Embryonic facial prominence (tissue), 1 donor: ENCODE measurements at regions not wholly inside any gene's neighbourhood (a gene's known extent, or its start where the extent isn't known, plus 50 kb on each side); places are given as distances from the start of the nearest gene placed in this dataset.

Source experiments
- DNase-seq: peaks from one replicate; pipeline ENCODE4 v3.0.0-alpha.2; 2016; ENCODE audit errors: extremely low spot score

- no peak for DNase-seq
Measured at GRCh38 chr17:63132459-63132911, 166.4 kb downstream of the TANC2 start.

- DNase-seq: no peak
Measured at GRCh38 chr17:63133491-63133890, 167.5 kb downstream of the TANC2 start.

GRCh38 chr17:63134867-63135266 lies 168.8 kb downstream of the TANC2 start:
- no peak for DNase-seq

- DNase-seq: no peak
Measured at GRCh38 chr17:63136369-63137012, 170.5 kb downstream of the TANC2 start.

- no peak for DNase-seq
Measured at GRCh38 chr17:63137163-63137562, 171.1 kb downstream of the TANC2 start.

- no peak for DNase-seq
Measured at GRCh38 chr17:63138713-63139112, 172.7 kb downstream of the TANC2 start.

- no peak for DNase-seq
Measured at GRCh38 chr17:63139356-63139755, 173.3 kb downstream of the TANC2 start.

- no peak for DNase-seq
Measured at GRCh38 chr17:63140255-63140654, 174.2 kb downstream of the TANC2 start.

- no peak for DNase-seq
Measured at GRCh38 chr17:63142836-63143235, 176.8 kb downstream of the TANC2 start.

GRCh38 chr17:63150490-63150889 lies 184.5 kb downstream of the TANC2 start:
- DNase-seq: no peak

- DNase-seq: peak; percentile 74
Measured at GRCh38 chr17:63150994-63151464, 185.0 kb downstream of the TANC2 start.

- peak; percentile 38 for DNase-seq
Measured at GRCh38 chr17:63151941-63152523, 186.0 kb downstream of the TANC2 start.

- DNase-seq: no peak
Measured at GRCh38 chr17:63153488-63153887, 187.5 kb downstream of the TANC2 start.

GRCh38 chr17:63154586-63155244 lies 188.7 kb downstream of the TANC2 start:
- DNase-seq: no peak

GRCh38 chr17:63156986-63157385 lies 191.0 kb downstream of the TANC2 start:
- DNase-seq: no peak

- DNase-seq: no peak
Measured at GRCh38 chr17:63162406-63163157, 196.5 kb downstream of the TANC2 start.

- DNase-seq: no peak
Measured at GRCh38 chr17:63163158-63163520, 197.1 kb downstream of the TANC2 start.

- DNase-seq: no peak
Measured at GRCh38 chr17:63165400-63165799, 199.4 kb downstream of the TANC2 start.

GRCh38 chr17:63170795-63171194 lies 204.8 kb downstream of the TANC2 start:
- DNase-seq: no peak

GRCh38 chr17:63171428-63172393 lies 205.7 kb downstream of the TANC2 start:
- no peak for DNase-seq

- DNase-seq: no peak
Measured at GRCh38 chr17:63173450-63173849, 207.4 kb downstream of the TANC2 start.
